ENCODE measurements at regions not wholly inside any gene's neighbourhood (a gene's known extent, or its start where the extent isn't known, plus 50 kb on each side); places are given as distances from the start of the nearest gene placed in this dataset.
"Not testable (repeated sequence)": the region's sequence is repeated elsewhere in the genome, so short reads cannot be mapped to it uniquely, and the experiment has no call there.

- no peak for DNase-seq
- Mint-ChIP-seq H3K4me3 (no peak overlapping the region), H3K36me3 (ENCODE audit: low read depth) (no peaks in the 10 kb centered on the region), H3K27me3 (no peaks in the 10 kb centered on the region), H3K9me3 (no peaks in the 10 kb centered on the region), H3K4me1 (peaks cover 12% of the 10 kb centered on the region), H3K27ac (no peak overlapping the region)
- ATAC-seq, result no peak
Measured at GRCh38 chr4:128455480-128455879, 167.9 kb upstream of the PGRMC2 start.

GRCh38 chr4:128454881-128455280 lies 167.3 kb upstream of the PGRMC2 start:
- no peak overlapping the region for H3K27ac Mint-ChIP-seq
- DNase-seq (no peak), ATAC-seq (no peak)
- no peaks in the 10 kb centered on the region for H3K36me3 Mint-ChIP-seq (ENCODE audit: low read depth)
- H3K4me3 Mint-ChIP-seq, result no peak overlapping the region
- H3K27me3 Mint-ChIP-seq, result no peaks in the 10 kb centered on the region
- no peaks in the 10 kb centered on the region for H3K9me3 Mint-ChIP-seq
- peaks cover 12% of the 10 kb centered on the region for H3K4me1 Mint-ChIP-seq

DNA sequence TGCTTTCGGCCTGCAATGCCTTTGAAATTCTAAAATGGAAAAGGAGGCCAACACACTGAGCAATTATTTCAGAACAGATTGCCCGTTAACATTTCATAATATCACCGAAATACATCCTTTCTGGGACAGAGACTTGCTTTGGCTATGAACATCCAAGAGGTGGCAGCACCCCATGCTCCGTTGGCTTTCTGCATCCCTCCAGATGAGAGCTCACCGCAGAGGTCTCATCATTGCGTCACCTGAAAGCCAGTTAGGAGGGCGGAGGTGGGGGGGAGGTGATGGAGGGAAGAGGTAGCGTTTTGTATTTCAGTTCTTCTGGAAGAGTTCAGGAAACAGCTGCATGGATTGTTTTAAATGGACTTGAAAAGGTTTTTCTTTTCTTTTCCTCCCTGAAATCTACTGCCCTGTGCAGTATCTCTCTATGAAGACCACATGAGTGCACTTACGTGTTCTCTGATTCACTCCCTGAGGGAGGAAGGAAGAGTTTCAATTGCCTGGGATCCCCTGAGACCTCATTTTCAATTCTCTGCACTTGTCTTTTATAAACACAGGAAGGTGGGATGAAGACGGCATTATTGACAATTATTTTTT lies 166.8 kb upstream of the PGRMC2 start:
- H3K9me3 Mint-ChIP-seq, result no peaks in the 10 kb centered on the region
- H3K4me3 Mint-ChIP-seq, result peak overlapping the region; percentile 6
- H3K36me3 Mint-ChIP-seq (ENCODE audit: low read depth), result no peaks in the 10 kb centered on the region
- ATAC-seq (peak; percentile 95), DNase-seq (peak; percentile 70)
- H3K27me3 Mint-ChIP-seq, result no peaks in the 10 kb centered on the region
- H3K27ac Mint-ChIP-seq, result no peak overlapping the region
- H3K4me1 Mint-ChIP-seq, result peaks cover 12% of the 10 kb centered on the region

- Mint-ChIP-seq H3K27me3 (no peaks in the 10 kb centered on the region), H3K9me3 (no peaks in the 10 kb centered on the region), H3K36me3 (ENCODE audit: low read depth) (no peaks in the 10 kb centered on the region), H3K4me1 (peaks cover 12% of the 10 kb centered on the region), H3K4me3 (no peak overlapping the region), H3K27ac (no peak overlapping the region)
- DNase-seq, result no peak
- ATAC-seq, result no peak
Measured at GRCh38 chr4:128452415-128452814, 164.8 kb upstream of the PGRMC2 start.

- peaks cover 12% of the 10 kb centered on the region for H3K4me1 Mint-ChIP-seq
- ATAC-seq (no peak), DNase-seq (no peak)
- H3K9me3 Mint-ChIP-seq, result no peaks in the 10 kb centered on the region
- H3K27me3 Mint-ChIP-seq, result no peaks in the 10 kb centered on the region
- no peak overlapping the region for H3K4me3 Mint-ChIP-seq
- no peaks in the 10 kb centered on the region for H3K36me3 Mint-ChIP-seq (ENCODE audit: low read depth)
- no peak overlapping the region for H3K27ac Mint-ChIP-seq
Measured at GRCh38 chr4:128451270-128451905, 163.8 kb upstream of the PGRMC2 start.

GRCh38 chr4:128450326-128451120 lies 162.9 kb upstream of the PGRMC2 start:
- Mint-ChIP-seq H3K4me3 (no peak overlapping the region), H3K36me3 (ENCODE audit: low read depth) (no peaks in the 10 kb centered on the region), H3K27me3 (no peaks in the 10 kb centered on the region), H3K4me1 (peaks cover 12% of the 10 kb centered on the region), H3K27ac (no peak overlapping the region), H3K9me3 (no peaks in the 10 kb centered on the region)
- ATAC-seq, result no peak
- DNase-seq, result no peak

- Mint-ChIP-seq H3K9me3 (peaks cover 9% of the 10 kb centered on the region), H3K4me1 (peaks cover 6% of the 10 kb centered on the region), H3K36me3 (ENCODE audit: low read depth) (peaks cover 5% of the 10 kb centered on the region), H3K27me3 (no peaks in the 10 kb centered on the region), H3K27ac (no peak overlapping the region), H3K4me3 (no peak overlapping the region)
- ATAC-seq, result no peak
- no peak for DNase-seq
Measured at GRCh38 chr4:128449251-128449650, 161.6 kb upstream of the PGRMC2 start.

DNA sequence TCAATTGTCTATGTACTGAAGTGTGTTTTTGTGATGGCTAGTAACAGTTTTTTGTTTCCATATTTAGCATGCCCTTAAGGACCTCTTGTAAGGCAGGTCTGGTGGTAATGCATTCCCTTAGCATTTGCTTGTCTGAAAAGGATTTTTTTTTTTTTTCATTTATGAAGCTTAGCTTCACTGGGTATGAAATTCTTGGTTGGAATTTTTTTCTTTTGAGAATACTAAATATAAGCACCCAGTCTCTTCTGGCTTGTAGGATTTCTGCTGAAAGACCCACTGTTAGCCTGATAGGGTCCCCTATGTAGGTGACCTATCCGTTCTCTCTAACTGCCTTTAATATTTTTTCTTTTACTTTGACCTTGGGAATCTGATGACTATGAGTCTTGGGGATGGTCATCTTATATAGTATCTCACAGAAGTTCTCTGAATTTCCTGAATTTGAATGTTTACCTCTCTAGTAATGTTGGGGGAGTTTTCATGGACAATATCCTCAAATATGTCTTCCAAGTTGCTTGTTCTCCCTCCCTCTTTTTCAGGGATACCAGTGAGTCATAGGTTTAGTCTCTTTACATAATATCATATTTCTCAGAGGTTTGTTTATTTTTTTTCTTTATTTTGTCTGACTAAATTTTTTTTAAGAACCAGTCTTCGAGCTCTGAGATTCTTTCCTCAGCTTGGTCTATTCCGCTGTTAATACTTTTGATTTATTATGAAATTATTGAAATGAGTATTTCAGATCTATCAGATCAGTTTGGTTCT lies 157.1 kb upstream of the PGRMC2 start:
- ATAC-seq (no peak), DNase-seq (no peak)
- Mint-ChIP-seq H3K27me3 (no peaks in the 10 kb centered on the region), H3K27ac (no peak overlapping the region), H3K4me3 (no peak overlapping the region), H3K36me3 (ENCODE audit: low read depth) (peaks cover 10% of the 10 kb centered on the region), H3K4me1 (no peaks in the 10 kb centered on the region), H3K9me3 (peaks cover 20% of the 10 kb centered on the region)

GRCh38 chr4:128440923-128441322 lies 153.3 kb upstream of the PGRMC2 start:
- no peak for DNase-seq
- Mint-ChIP-seq H3K4me3 (no peak overlapping the region), H3K27me3 (no peaks in the 10 kb centered on the region), H3K27ac (no peak overlapping the region), H3K9me3 (peaks cover 24% of the 10 kb centered on the region), H3K36me3 (ENCODE audit: low read depth) (peaks cover 14% of the 10 kb centered on the region), H3K4me1 (no peaks in the 10 kb centered on the region)
- ATAC-seq, result no peak

DNA sequence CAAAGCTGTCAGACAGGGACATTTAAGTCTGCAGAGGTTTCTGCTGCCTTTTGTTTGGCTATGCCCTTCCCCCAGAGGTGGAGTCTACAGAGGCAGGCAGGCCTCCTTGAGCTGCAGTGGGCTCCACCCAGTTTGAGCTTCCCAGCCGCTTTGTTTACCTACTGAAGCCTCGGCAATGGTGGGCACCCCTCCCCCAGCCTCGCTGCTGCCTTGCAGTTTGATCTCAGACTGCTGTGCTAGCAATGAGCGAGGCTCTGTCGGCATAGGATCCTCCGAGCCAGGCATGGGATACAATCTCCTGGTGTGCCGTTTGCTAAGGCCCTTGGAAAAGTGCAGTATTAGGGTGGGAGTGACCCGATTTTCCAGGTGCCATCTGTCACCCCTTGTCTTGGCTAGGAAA lies 149.4 kb upstream of the PGRMC2 start:
- not testable (repeated sequence) for ATAC-seq; H3K36me3 Mint-ChIP-seq (ENCODE audit: low read depth); DNase-seq; H3K9me3 Mint-ChIP-seq; H3K27ac Mint-ChIP-seq; H3K4me3 Mint-ChIP-seq; H3K27me3 Mint-ChIP-seq; H3K4me1 Mint-ChIP-seq

DNA sequence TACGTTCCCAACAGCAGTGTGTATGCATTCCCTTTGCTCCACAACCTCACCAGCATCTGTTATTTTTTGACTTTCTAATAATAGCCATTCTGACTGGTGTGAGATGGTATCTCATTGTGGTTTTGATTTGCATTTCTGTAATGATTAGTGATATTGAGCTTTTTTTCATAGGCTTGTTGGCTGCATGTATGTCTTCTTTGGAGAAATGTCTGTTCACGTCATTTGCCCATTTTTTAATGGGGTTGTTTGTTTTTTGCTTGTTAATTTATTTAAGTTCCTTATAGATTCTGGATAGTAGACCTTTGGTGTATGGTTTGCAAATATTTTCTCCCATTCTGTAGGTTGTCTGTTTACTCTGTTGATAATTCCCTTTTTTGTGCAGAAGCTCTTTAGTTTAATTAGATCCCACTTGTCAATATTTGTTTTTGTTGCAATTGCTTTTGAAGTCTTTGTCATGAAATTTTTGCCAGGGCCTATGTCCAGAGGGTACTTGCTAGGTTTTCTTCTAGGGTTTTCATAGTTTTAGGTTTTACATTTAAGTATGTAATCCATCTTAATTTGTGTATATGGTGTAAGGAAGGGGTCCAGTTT lies 141.5 kb upstream of the PGRMC2 start:
- not testable (repeated sequence) for H3K4me1 Mint-ChIP-seq; DNase-seq; H3K36me3 Mint-ChIP-seq (ENCODE audit: low read depth); H3K27ac Mint-ChIP-seq; H3K9me3 Mint-ChIP-seq; H3K27me3 Mint-ChIP-seq; ATAC-seq; H3K4me3 Mint-ChIP-seq

- H3K4me1 Mint-ChIP-seq, result no peaks in the 10 kb centered on the region
- H3K27me3 Mint-ChIP-seq, result no peaks in the 10 kb centered on the region
- peaks cover 2% of the 10 kb centered on the region for H3K36me3 Mint-ChIP-seq (ENCODE audit: low read depth)
- H3K27ac Mint-ChIP-seq, result no peak overlapping the region
- DNase-seq (no peak), ATAC-seq (no peak)
- peaks cover 5% of the 10 kb centered on the region for H3K9me3 Mint-ChIP-seq
- no peak overlapping the region for H3K4me3 Mint-ChIP-seq
Measured at GRCh38 chr4:128428397-128428796, 140.8 kb upstream of the PGRMC2 start.

- ATAC-seq, result no peak
- DNase-seq, result no peak
- H3K36me3 Mint-ChIP-seq (ENCODE audit: low read depth), result peaks cover 2% of the 10 kb centered on the region
- no peaks in the 10 kb centered on the region for H3K27me3 Mint-ChIP-seq
- peaks cover 5% of the 10 kb centered on the region for H3K9me3 Mint-ChIP-seq
- H3K4me1 Mint-ChIP-seq, result no peaks in the 10 kb centered on the region
- no peak overlapping the region for H3K27ac Mint-ChIP-seq
- H3K4me3 Mint-ChIP-seq, result no peak overlapping the region
Measured at GRCh38 chr4:128427832-128428366, 140.3 kb upstream of the PGRMC2 start.

All from activated naive CD8-positive, alpha-beta T cell treated with anti-CD3 and anti-CD28 coated beads, Interleukin-2, amount 50 U/mL, for 24 hours (primary cell).